Natural killer cell (primary cell): ENCODE measurements at regions not wholly inside any gene's neighbourhood (a gene's known extent, or its start where the extent isn't known, plus 50 kb on each side); places are given as distances from the start of the nearest gene placed in this dataset.
A peak's percentile ranks its signal among the peaks of the same experiment; 100 is the strongest.

Experiments
- ATAC-seq, 3 donors: fragments of 150-1000 bp in 2 of 3; fragments of 200-7000 bp in 1 of 3; cut with Tn5 transposase; 1 replicate in 1 of 3; 2 replicates in 2 of 3; pipeline ENCODE4 v1.10.0; 2021; ENCODE audit warnings: mild to moderate bottlenecking in 2 of 3, moderate library complexity in 2 of 3
- DNase-seq, 2 donors: peaks; one replicate each; pipeline versions ENCODE4 v3.0.0 to v3.0.0-alpha.2; 2013 to 2021; ENCODE audit warnings: mixed read lengths in 1 of 2
- H3K27ac ChIP-seq: one replicate; pipeline ENCODE4 v1.5.1; 2013; ENCODE audit warnings: mild to moderate bottlenecking, low read length
- H3K27me3 ChIP-seq: one replicate; pipeline ENCODE4 v1.6.1; 2013; ENCODE audit warnings: low read length; ENCODE audit not compliant: control insufficient read depth, insufficient read depth
- H3K36me3 ChIP-seq: one replicate; pipeline ENCODE4 v1.6.1; 2013; ENCODE audit warnings: low read length; ENCODE audit not compliant: control insufficient read depth, insufficient read depth
- H3K4me1 ChIP-seq: one replicate; pipeline ENCODE4 v1.6.1; 2013; ENCODE audit warnings: low read length; ENCODE audit not compliant: control insufficient read depth, insufficient read depth
- H3K4me3 ChIP-seq: one replicate; pipeline ENCODE4 v1.5.1; 2013; ENCODE audit warnings: low read length
- H3K9me3 ChIP-seq: one replicate; pipeline ENCODE4 v1.6.1; 2013; ENCODE audit warnings: low read length; ENCODE audit not compliant: control insufficient read depth, insufficient read depth
- H3K27ac Mint-ChIP-seq, 2 donors: one replicate each; pipeline ENCODE4 v1.8.0; 2022; ENCODE audit warnings: mild to moderate bottlenecking in 2 of 2, mixed read lengths in 2 of 2, moderate library complexity in 1 of 2
- H3K27me3 Mint-ChIP-seq, 2 donors: one replicate each; pipeline ENCODE4 v1.8.0; 2022; ENCODE audit warnings: low read depth in 2 of 2, mixed read lengths in 2 of 2
- H3K36me3 Mint-ChIP-seq: one replicate; pipeline ENCODE4 v1.8.0; 2022; ENCODE audit warnings: mixed read lengths
- H3K4me1 Mint-ChIP-seq, 2 donors: one replicate each; pipeline ENCODE4 v1.8.0; 2022; ENCODE audit warnings: mixed read lengths in 2 of 2
- H3K4me3 Mint-ChIP-seq: one replicate; pipeline ENCODE4 v1.8.0; 2022; ENCODE audit warnings: mild to moderate bottlenecking, moderate library complexity, mixed read lengths
- H3K9me3 Mint-ChIP-seq, 2 donors: one replicate each; pipeline ENCODE4 v1.8.0; 2022; ENCODE audit warnings: mixed read lengths in 2 of 2
- WGBS: methylation state at CpG from one replicate; pipeline ENCODE4 v1.1.7; 2013; ENCODE audit warnings: missing lambda C conversion rate; ENCODE audit not compliant: insufficient coverage; 5-methylcytosine and 5-hydroxymethylcytosine counted together
- intact Hi-C: fragments of 100-400 bp; cut with micrococcal nuclease; formaldehyde crosslinking; loops from one replicate; pipeline ENCODE4 v1.14.2; 2022
- TF ChIP-seq, protein P1 (sequence below): fragments of 200-600 bp; IDR thresholded peaks from one replicate; pipeline ENCODE4 v1.8.0; 2022; ENCODE audit warnings: antibody characterized with exemption

- Histone ChIP-seq H3K36me3 (peaks cover 3% of the 10 kb centered on the region), H3K4me3 (no peak overlapping the region), H3K27me3 (no peaks in the 10 kb centered on the region), H3K9me3 (no peaks in the 10 kb centered on the region), H3K4me1 (peaks cover 6% of the 10 kb centered on the region), H3K27ac (no peak overlapping the region)
- Mint-ChIP-seq H3K4me3 (peak overlapping the region; percentile 17), H3K36me3 (no peaks in the 10 kb centered on the region), H3K27me3 (no peaks in the 10 kb centered on the region), H3K27ac (peak overlapping the region; percentile 64 to 72), H3K9me3 (no peaks in the 10 kb centered on the region), H3K4me1 (peaks cover 64 to 69% of the 10 kb centered on the region in 2 donors)
- DNase-seq, result no peak
- ATAC-seq, result peak in 2 of 3 donors; percentile 12 to 62
- WGBS, result 40% methylated on average over 2 of the region's 2 CpGs
- TF ChIP-seq, protein P1, sequence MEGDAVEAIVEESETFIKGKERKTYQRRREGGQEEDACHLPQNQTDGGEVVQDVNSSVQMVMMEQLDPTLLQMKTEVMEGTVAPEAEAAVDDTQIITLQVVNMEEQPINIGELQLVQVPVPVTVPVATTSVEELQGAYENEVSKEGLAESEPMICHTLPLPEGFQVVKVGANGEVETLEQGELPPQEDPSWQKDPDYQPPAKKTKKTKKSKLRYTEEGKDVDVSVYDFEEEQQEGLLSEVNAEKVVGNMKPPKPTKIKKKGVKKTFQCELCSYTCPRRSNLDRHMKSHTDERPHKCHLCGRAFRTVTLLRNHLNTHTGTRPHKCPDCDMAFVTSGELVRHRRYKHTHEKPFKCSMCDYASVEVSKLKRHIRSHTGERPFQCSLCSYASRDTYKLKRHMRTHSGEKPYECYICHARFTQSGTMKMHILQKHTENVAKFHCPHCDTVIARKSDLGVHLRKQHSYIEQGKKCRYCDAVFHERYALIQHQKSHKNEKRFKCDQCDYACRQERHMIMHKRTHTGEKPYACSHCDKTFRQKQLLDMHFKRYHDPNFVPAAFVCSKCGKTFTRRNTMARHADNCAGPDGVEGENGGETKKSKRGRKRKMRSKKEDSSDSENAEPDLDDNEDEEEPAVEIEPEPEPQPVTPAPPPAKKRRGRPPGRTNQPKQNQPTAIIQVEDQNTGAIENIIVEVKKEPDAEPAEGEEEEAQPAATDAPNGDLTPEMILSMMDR, result no peak
- intact Hi-C loops, result loop anchor here (5.0 kb wide), 1 partner anchor 95 kb away; no protein-coding TSS in a partner anchor
These were observed 202.1 kb downstream of the KLF12 start for GRCh38 chr13:73932091-73932490.

- no peaks in the 10 kb centered on the region for H3K36me3 ChIP-seq
- DNase-seq, result no peak
- Mint-ChIP-seq H3K27ac (peak overlapping the region; percentile 17 to 54), H3K4me1 (peaks cover 72 to 78% of the 10 kb centered on the region in 2 donors), H3K9me3 (no peaks in the 10 kb centered on the region), H3K27me3 (no peaks in the 10 kb centered on the region), H3K36me3 (no peaks in the 10 kb centered on the region), H3K4me3 (peak overlapping the region; percentile 45)
- no peak overlapping the region for H3K27ac ChIP-seq
- TF ChIP-seq, protein P1, result no peak
- intact Hi-C loops, result no loop called here
- WGBS, result 80% methylated on average over 6 of the region's 6 CpGs
- H3K4me3 ChIP-seq, result no peak overlapping the region
- H3K4me1 ChIP-seq, result peaks cover 6% of the 10 kb centered on the region
- peak; percentile 44 to 72 (median 63) for ATAC-seq
- H3K9me3 ChIP-seq, result no peaks in the 10 kb centered on the region
- no peaks in the 10 kb centered on the region for H3K27me3 ChIP-seq
These were observed 204.8 kb downstream of the KLF12 start for GRCh38 chr13:73929287-73929932.

DNA sequence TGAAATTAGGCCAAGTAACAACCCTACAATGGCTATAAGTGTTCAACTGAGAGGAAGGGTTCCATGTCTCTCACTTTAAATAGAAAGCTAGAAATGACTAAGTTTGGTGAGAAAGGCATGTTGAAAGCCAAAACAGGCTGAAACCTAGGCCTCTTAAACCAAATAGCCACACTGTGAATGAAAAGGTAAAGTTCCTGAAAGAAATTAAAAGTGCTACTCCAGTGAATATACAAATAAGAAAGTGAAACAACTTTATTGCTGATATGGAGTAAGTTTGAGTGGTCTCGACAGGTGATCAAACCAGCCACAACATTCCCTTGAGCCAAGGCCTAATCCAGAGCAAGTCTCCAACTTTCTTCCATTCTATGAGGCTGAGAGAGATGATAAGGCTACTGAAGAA, 209.6 kb downstream of the KLF12 start:
- Histone ChIP-seq H3K27ac (no peak overlapping the region), H3K4me3 (no peak overlapping the region), H3K4me1 (peaks cover 5% of the 10 kb centered on the region), H3K36me3 (no peaks in the 10 kb centered on the region), H3K27me3 (no peaks in the 10 kb centered on the region), H3K9me3 (no peaks in the 10 kb centered on the region)
- Mint-ChIP-seq H3K9me3 (no peaks in the 10 kb centered on the region), H3K36me3 (no peaks in the 10 kb centered on the region), H3K4me1 (peaks cover 79 to 86% of the 10 kb centered on the region in 2 donors), H3K27me3 (no peaks in the 10 kb centered on the region), H3K27ac (peak overlapping the region; percentile 79 to 80), H3K4me3 (no peak overlapping the region)
- TF ChIP-seq, protein P1, result no peak
- DNase-seq (no peak), ATAC-seq (peak in 1 of 3 donors; percentile 11)
- WGBS, result no CpG with 5 or more reads among the region's 1 CpG
- intact Hi-C loops, result no loop called here
